ENCODE measurements at regions not wholly inside any gene's neighbourhood (a gene's known extent, or its start where the extent isn't known, plus 50 kb on each side); places are given as distances from the start of the nearest gene placed in this dataset.

DNA sequence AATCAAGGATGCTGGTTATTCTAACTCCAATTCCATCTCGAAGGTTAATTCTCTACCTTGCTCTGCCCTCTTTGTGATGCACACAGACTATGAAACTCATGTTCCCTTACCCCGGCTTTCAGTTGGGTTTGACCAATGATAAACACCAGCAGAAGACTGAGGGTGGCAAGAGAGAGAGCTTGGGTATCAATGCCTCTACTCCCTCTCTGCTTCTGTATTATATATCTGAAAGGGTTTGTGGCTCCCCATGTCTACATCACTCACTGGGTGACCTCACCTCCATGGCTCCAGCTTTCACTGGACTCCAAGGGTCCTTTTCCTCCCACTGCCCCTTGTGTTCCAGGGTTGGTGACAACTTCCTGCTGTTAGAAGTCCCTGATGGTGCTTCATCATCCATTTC, 659.0 kb upstream of the TBX3 start:
- DNase-seq, result no peak

- DNase-seq, result no peak
These were observed 657.5 kb upstream of the TBX3 start for GRCh38 chr12:115341442-115341841.

DNA sequence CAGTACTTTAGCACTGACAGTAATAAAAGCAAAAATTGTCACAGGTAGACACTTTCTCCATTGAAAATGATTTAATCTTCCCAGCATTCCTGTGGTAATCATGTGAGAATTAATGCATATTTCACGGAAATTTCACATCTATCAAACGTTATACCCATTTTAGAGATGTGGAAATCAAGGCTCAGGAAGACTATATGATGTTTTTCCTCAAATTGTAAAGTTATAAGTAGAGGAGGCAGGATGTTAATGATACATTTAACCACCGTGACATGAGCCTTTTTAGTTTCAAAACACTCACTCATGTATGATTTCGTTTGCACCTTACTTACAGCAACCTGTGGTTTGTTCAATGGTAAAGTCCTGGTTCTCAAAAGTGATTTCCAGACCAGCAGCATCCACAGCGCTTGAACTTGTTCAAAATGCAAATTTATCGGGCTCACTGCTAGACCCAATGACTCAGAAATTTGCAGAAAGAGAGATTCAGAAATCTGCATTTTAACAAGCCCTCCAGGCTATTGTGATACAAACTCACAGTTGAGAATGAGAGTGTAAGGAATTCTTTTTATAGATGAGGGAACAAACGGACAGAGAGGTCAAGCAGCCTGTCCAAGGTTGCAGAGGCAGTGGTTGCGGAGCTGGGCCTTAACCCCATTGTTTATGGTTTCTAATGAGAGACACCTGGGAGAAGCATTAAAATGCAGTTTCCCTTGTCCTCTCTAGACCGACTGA, 654.8 kb upstream of the TBX3 start:
- DNase-seq, result no peak

- DNase-seq, result no peak
These were observed 653.9 kb upstream of the TBX3 start for GRCh38 chr12:115337693-115338543.

DNA sequence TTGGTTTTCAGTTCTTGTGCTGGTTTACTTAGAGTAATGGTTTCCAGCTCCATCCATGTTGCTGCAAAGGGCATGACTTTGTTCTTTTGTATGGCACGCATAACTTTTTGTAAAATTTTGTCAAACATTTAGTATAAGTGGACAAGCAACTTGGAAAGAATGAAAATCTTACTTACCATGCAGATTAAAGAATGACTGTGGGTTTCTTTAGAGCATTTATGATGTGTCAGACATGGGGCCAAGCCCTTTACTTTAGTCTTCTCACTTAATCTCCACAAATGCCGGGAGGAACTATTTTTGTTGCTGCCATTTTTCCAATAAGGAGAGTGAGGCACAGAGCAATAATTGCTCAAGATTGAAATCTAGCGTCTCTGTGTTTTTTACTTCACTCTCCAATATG, 652.5 kb upstream of the TBX3 start:
- no peak for DNase-seq

- no peak for DNase-seq
These were observed 651.6 kb upstream of the TBX3 start for GRCh38 chr12:115335594-115335993.

DNA sequence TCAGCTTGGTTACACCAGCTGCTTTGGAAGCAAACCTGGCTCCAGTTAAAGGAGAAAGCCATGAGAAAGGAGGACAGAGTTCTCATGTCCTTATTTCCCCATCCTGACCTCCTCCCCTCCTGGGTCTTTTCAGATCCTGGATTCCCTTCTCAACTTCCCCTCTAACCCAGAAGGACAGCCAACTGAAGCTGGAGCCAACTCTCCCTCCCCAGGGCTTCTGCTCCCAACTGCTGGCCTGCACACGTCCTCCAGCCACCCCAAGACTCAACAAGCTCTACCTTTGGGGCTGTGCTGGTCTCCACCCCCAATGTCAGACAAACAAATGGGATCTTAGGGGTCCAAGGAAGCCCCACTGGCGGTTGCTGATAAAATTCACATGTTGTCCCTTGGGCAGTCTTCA, 651.1 kb upstream of the TBX3 start:
- no peak for DNase-seq

DNA sequence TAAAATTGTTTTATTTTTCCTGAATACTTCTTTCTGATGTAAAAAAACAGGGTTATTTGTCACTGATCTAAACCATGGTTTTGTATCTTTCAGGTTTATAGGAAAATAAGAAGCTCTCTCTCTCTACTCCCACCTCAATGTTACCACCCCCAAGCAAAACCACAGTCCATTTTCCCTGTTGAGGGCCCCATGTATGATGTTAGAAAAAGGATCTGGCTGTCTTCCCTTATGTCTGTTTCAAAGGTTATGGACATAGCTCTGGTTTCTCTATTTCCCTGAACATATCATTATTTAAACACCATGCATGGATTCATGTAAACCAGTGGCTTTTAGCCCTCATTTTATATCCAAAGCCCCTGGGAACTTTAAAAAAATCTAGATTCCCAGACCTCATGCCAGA, 649.0 kb upstream of the TBX3 start:
- no peak for DNase-seq

GRCh38 chr12:115325858-115326257, 641.9 kb upstream of the TBX3 start:
- DNase-seq, result no peak

DNA sequence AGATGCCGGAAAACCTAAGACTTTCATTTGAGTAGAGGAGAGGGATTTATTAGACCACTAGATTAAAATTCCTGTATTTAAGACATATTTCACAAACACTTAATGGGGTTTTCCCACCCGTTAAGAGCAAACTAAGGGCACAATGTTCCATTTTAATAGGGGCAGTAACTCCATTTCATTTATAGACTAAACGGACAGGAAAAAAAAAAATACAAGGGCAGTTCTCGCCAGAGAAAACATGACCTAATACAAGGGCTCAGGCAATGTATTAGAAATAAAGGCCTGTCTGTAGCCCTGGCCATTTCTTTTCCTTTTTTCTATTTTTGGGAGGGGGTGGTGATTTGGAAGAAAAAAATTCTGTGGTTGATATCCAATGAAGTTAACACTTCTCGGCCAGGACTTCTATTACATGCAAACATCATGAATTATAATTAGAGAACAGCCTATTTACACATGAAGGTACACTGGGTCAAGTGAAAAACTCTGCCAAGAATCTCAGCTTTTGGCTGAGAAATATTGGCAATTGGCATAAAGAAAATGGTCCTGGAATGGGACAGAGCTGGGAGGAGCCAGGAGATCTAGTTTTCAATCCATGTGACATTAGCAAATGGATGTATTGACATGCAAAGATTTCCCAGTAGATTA, 641.1 kb upstream of the TBX3 start:
- no peak for DNase-seq

DNA sequence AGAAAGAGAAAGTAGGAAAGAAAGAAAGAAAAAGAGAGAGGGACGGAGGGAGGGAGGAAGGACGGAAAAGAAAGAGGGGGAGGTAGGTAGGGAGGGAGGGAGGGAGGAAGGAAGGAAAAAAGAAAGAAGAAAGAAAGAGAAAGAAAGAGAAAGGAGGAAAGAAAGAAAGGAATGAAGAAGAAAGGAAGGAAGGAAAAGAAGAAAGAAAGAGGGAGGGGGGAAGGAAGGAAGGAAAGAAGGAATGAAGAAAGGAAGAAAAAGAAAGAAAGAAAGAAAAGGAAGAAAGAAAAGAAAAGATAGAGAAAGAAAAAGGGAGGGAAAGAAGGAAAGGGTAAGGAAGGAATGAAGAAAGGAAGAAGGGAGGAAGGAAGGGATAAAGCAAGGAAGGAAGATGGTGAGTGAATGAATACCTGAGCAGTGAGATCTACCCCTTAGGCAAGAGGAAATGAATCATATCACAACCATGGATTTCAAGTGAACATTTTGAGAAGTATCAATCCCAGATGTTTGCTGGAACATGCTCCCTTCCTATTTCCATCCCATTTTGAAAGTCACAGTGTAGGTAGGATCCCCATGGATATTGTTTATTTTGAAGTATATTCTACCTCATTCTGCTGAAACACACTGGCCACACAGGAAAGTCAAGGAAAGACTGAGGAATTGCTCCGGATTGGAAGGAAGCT, 639.4 kb upstream of the TBX3 start:
- no peak for DNase-seq

DNA sequence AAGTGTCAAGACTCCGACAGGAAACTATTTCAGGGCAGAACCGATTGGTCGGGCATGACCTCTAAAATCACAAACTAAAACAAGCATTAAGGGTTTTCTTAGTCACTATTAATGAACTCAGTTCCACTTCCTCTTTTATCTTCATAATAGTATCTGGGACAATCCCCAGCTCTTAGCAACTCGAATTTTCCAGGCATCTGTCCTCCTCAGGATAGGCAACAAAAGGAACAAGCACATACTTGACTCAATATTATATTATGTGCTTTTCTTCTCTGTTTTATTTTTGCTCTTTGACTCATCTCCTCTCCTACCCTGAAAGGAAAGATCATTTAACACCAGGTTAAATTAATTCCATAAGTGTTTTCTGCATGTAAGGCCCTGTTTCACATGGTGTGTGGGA, 638.3 kb upstream of the TBX3 start:
- DNase-seq, result no peak

DNA sequence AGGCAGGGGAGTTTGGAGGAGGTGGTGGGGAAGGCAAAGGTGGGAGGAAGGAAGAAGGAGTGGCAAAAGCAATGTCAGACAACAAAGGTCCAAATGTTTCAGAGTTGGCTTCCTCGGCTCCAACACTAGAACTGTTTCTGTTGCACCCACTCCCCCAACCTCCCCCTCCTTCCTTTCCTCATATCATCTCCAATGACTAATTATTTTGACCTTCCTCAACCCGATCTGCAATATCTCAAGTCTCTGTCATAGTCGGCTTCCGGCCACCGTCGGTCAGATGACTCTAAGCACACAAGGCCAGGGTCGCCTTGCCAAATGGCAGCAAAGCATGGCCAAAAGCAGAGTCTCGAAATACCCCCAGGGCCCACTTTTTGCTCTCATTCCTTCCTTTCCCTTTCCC, 637.0 kb upstream of the TBX3 start:
- no peak for DNase-seq

GRCh38 chr12:115320451-115320850, 636.5 kb upstream of the TBX3 start:
- no peak for DNase-seq

DNA sequence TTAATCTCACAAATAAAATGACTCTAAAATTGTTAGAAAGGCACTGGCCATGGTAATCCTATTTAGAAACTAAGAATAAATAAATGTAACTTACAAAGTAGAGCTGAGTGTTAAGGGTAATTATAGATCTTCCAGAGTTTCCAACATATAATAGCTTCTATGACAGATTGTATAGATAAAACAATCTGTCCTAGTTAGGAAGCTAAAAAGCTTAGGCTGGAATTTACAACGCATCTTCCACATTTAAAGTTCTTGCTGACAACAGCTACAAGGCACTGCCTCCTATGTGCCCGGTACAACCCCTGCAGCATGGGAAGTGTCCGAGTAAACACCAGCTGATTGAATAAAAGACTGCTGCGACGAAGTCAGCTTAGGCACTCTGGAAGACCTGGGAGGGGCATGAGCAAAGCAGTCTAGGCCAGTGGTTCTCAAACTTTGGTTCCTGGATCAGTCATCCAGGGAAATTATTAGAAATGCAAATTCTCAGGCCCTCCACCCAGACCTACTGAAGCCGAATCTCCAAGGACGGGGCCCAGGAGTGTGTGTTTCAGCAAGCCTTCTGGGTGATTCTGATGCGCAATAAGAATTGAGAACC, 635.6 kb upstream of the TBX3 start:
- no peak for DNase-seq

DNA sequence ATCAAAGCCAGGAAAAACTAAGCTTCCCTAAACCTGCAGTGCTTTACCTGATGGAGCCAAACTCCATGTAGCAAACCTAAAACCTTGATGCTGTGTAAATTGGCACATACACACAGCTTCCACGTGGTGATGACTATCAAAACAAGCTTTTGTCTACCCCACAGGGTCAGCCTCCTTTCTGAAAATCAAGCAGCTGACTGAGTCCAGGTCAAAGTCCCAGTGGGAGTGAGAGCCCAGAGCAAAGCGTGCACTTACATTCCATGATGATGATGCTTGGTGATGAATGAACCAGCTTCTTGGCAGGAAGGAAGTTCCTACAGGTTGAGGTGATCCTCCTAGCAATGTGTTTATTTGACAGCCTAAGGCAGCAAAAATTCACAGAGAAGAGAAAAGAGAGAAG, 630.0 kb upstream of the TBX3 start:
- DNase-seq, result no peak

GRCh38 chr12:115312901-115313300, 628.9 kb upstream of the TBX3 start:
- no peak for DNase-seq

DNA sequence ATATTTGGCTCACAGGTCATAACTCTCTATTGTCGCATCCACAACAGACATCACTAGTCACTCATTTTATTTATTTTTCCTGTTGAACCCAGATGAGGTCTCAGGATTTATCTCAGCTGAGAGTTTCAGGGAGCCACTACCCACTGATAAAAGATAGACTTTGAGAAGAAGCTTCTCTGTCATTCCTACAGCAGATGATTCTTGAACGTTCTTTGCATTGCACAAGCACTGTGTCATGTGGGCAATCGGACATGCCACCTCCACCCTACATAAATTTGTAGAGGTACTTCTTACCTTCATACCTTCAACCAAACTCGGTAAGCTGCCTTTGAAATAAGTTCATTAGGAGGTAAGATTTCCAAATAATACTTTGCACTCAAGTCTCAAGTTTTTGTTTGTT, 627.9 kb upstream of the TBX3 start:
- no peak for DNase-seq

DNA sequence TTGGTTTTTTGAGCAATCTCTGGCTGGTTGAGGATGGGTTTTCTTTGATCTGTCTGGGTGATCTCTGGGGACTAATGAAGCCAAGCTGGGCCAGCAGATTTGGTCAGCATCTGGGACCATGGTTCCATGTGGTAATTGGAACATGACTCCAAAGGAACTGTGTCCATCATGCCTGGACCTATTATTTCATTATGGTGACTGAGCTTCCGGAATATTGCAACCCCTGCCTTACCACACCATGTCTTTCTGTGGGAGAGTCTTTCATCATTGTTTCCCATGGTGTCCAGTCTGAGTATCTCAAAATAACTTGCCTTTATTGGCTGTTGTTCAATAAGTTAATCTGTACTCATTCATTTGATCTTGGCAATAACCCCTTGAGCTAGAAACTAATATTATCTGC, 624.9 kb upstream of the TBX3 start:
- no peak for DNase-seq

DNA sequence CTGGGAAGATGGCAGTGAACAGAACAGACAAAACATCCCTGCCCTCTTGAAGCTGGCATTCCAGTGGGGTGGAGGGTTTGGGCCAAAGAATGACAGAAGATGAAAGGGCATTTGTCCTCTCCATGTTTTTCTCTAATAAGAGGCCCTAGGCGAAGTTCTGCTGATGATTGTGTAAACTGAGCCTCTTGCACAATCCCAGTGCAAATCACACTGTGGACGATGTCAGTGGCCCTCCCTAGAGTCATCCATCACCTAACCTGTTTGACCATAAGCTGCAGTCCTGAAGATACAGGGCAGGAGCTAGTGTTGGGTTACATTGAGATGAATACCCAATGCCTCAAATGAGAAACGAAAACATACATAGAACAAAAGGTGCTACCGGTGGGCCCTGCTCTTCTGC, 622.4 kb upstream of the TBX3 start:
- DNase-seq, result no peak

- no peak for DNase-seq
These were observed 621.9 kb upstream of the TBX3 start for GRCh38 chr12:115305867-115306266.

- DNase-seq, result no peak
These were observed 621.3 kb upstream of the TBX3 start for GRCh38 chr12:115305275-115305674.

DNA sequence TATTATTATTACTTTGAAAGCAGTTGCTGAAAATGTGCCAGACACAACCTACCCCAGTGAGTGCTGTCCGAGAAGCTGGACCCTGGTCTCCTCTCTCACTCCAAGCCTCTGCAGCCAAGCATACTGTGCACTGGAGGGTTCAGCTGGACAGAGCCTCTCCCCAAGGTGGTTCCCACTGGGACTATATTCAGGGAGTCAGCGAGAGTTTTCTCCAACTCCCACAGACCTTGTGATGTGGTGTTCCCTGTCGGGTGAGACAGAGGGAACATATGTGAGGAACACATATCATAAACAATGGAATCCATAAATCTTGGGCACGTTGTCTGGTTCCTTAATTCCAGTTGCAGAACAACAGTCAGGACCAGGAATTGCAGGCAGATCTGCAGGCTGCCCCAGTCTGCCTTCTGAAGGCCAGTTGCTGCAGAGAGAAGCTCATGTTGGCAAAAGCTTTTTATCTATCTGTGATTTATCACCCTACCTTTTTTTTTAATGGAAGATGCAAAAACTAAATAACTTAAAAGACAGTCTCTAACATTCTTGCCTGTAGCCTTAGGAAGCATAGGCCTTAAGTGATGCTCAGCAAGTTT, 619.8 kb upstream of the TBX3 start:
- no peak for DNase-seq
